Bronchial epithelial cell (primary cell): ENCODE measurements at regions not wholly inside any gene's neighbourhood (a gene's known extent, or its start where the extent isn't known, plus 50 kb on each side); places are given as distances from the start of the nearest gene placed in this dataset.
A peak's percentile ranks its signal among the peaks of the same experiment; 100 is the strongest.
"Not testable (repeated sequence)": the region's sequence is repeated elsewhere in the genome, so short reads cannot be mapped to it uniquely, and the experiment has no call there.

Experiments
- DNase-seq: peaks from one replicate; pipeline ENCODE4 v3.0.0-alpha.2; 2010; ENCODE audit warnings: low read depth
- FAIRE-seq: peaks from 2 replicates; lab custom pipeline; 2011; peaks lifted over from hg19 to GRCh38; lab: Jason Lieb, UNC
- H3K27me3 ChIP-seq: 2 replicates; pipeline ENCODE4 v1.5.1; 2011; ENCODE audit warnings: low read length; ENCODE audit not compliant: control insufficient read depth, insufficient read depth
- H3K36me3 ChIP-seq: 2 replicates; pipeline ENCODE4 v1.5.1; 2011; ENCODE audit warnings: low read length; ENCODE audit not compliant: control insufficient read depth, insufficient read depth
- H3K4me3 ChIP-seq: 2 replicates; pipeline ENCODE4 v1.5.1; 2011; ENCODE audit warnings: mild to moderate bottlenecking, low read depth, low read length, control low read depth
- CTCF ChIP-seq: IDR thresholded peaks from 2 replicates; pipeline ENCODE4 v1.5.1; 2011; ENCODE audit warnings: mild to moderate bottlenecking, moderate library complexity, low read length, control low read depth, inconsistent platforms; ENCODE audit not compliant: insufficient read depth, severe bottlenecking

- no peak for DNase-seq
- Histone ChIP-seq H3K27me3 (no peaks in the 10 kb centered on the region), H3K36me3 (no peaks in the 10 kb centered on the region), H3K4me3 (no peak overlapping the region)
- peak; percentile 3 for TF ChIP-seq CTCF
- no peak for FAIRE-seq
Observed at GRCh38 chrX:145393702-145394235, 146.5 kb downstream of the SPANXN1 start.

- no peaks in the 10 kb centered on the region for H3K36me3 ChIP-seq
- TF ChIP-seq CTCF = no peak
- no peak overlapping the region for H3K4me3 ChIP-seq
- FAIRE-seq (no peak), DNase-seq (no peak)
- no peaks in the 10 kb centered on the region for H3K27me3 ChIP-seq
Observed at GRCh38 chrX:145394344-145394743, 147.0 kb downstream of the SPANXN1 start.

GRCh38 chrX:145396612-145397011 is 149.3 kb downstream of the SPANXN1 start:
- TF ChIP-seq CTCF = no peak
- no peaks in the 10 kb centered on the region for H3K36me3 ChIP-seq
- no peak overlapping the region for H3K4me3 ChIP-seq
- DNase-seq (no peak), FAIRE-seq (no peak)
- no peaks in the 10 kb centered on the region for H3K27me3 ChIP-seq

- FAIRE-seq = no peak
- DNase-seq = peak; percentile 27
- Histone ChIP-seq H3K27me3 (no peaks in the 10 kb centered on the region), H3K4me3 (no peak overlapping the region), H3K36me3 (no peaks in the 10 kb centered on the region)
- TF ChIP-seq CTCF = peak; percentile 24
Observed at GRCh38 chrX:145405012-145405411, 157.7 kb downstream of the SPANXN1 start.

GRCh38 chrX:145410622-145411021 is 163.3 kb downstream of the SPANXN1 start:
- Histone ChIP-seq H3K36me3 (no peaks in the 10 kb centered on the region), H3K27me3 (no peaks in the 10 kb centered on the region), H3K4me3 (no peak overlapping the region)
- no peak for TF ChIP-seq CTCF
- no peak for DNase-seq
- no peak for FAIRE-seq

- not testable (repeated sequence) for H3K4me3 ChIP-seq, H3K36me3 ChIP-seq, FAIRE-seq, DNase-seq, H3K27me3 ChIP-seq
Observed at GRCh38 chrX:145436211-145436610, 188.9 kb downstream of the SPANXN1 start.
